H1 (cell line): ENCODE measurements at regions not wholly inside any gene's neighbourhood (a gene's known extent, or its start where the extent isn't known, plus 50 kb on each side); places are given as distances from the start of the nearest gene placed in this dataset.

Source experiments
- CTCF ChIA-PET: fragments of 300-600 bp; sonication (Branson Sonifier 250); formaldehyde crosslinking; loops from one replicate; lab custom pipeline; 2021; ENCODE audit not compliant: partially characterized antibody; lab: Charles Lee
- POLR2A ChIA-PET: fragments of 300-600 bp; sonication (Branson Sonifier 250); formaldehyde crosslinking; loops from one replicate; lab custom pipeline; 2021; ENCODE audit warnings: inconsistent platforms; ENCODE audit not compliant: partially characterized antibody; lab: Charles Lee
- DNase-seq, 2 experiments: peaks; one replicate each; pipeline versions ENCODE4 v3.0.0 to v3.0.0-alpha.2; 2010 to 2022; ENCODE audit warnings: low spot score in 2 of 2, low read depth in 1 of 2, mixed read lengths in 1 of 2
- FAIRE-seq: peaks from 2 replicates; lab custom pipeline; 2011; peaks lifted over from hg19 to GRCh38; lab: Jason Lieb, UNC
- H2AFZ ChIP-seq: 2 replicates; pipeline ENCODE4 v1.8.1; 2012; ENCODE audit warnings: low read length, inconsistent platforms
- H2AK5ac ChIP-seq: 2 replicates; pipeline ENCODE4 v1.6.1; 2013; ENCODE audit warnings: low read depth, low read length
- H2BK120ac ChIP-seq: replicated peaks from 2 replicates; pipeline ENCODE3; 2013; ENCODE audit warnings: low read depth, low read length, inconsistent platforms
- H2BK12ac ChIP-seq: 2 replicates; pipeline ENCODE4 v1.6.1; 2013; ENCODE audit warnings: low read depth, low read length
- H2BK15ac ChIP-seq: 2 replicates; pipeline ENCODE4 v1.6.1; 2013; ENCODE audit warnings: low read length
- H2BK20ac ChIP-seq: 2 replicates; pipeline ENCODE4 v1.6.1; 2013; ENCODE audit warnings: low read length
- H2BK5ac ChIP-seq: 2 replicates; pipeline ENCODE4 v1.6.1; 2013; ENCODE audit warnings: low read depth, low read length
- H3K14ac ChIP-seq: 2 replicates; pipeline ENCODE4 v1.6.1; 2013; ENCODE audit warnings: inconsistent platforms; ENCODE audit not compliant: insufficient read length
- H3K18ac ChIP-seq: 2 replicates; pipeline ENCODE4 v1.6.1; 2013; ENCODE audit warnings: low read length; ENCODE audit errors: extremely low read depth
- H3K23ac ChIP-seq: 2 replicates; pipeline ENCODE4 v1.6.1; 2013; ENCODE audit warnings: inconsistent platforms; ENCODE audit not compliant: insufficient read length
- H3K23me2 ChIP-seq: 2 replicates; pipeline ENCODE4 v1.6.1; 2013; ENCODE audit warnings: low read depth, low read length
- H3K27ac ChIP-seq: 2 replicates; pipeline ENCODE4 v1.6.1; 2011; ENCODE audit warnings: low read depth, low read length, inconsistent platforms
- H3K27me3 ChIP-seq, 4 experiments: replicated peaks in 1 of 4; 1 replicate in 1 of 4; 2 replicates in 3 of 4; pipeline versions ENCODE4 v1.6.1 to v1.8.1; 2011 to 2013; ENCODE audit warnings: low read length in 3 of 4, mild to moderate bottlenecking in 3 of 4, inconsistent platforms in 2 of 4, mixed read lengths in 2 of 4, moderate library complexity in 1 of 4; ENCODE audit not compliant: control insufficient read depth in 3 of 4, insufficient read depth in 3 of 4; ENCODE audit errors: extremely low read depth in 1 of 4
- H3K36me3 ChIP-seq, 4 experiments: 2 replicates each; pipeline versions ENCODE4 v1.6.1 to v1.8.1; 2011 to 2013; ENCODE audit warnings: mild to moderate bottlenecking in 4 of 4, low read length in 3 of 4, moderate library complexity in 2 of 4, control low read depth in 1 of 4, inconsistent platforms in 1 of 4; ENCODE audit not compliant: insufficient read depth in 4 of 4, control insufficient read depth in 2 of 4
- H3K4ac ChIP-seq: replicated peaks from 2 replicates; pipeline ENCODE3; 2013; ENCODE audit warnings: low read length, low read depth, mixed read lengths, inconsistent platforms; ENCODE audit not compliant: insufficient read length
- H3K4me1 ChIP-seq, 4 experiments: replicated peaks in 1 of 4; 1 replicate in 1 of 4; 2 replicates in 3 of 4; pipeline versions ENCODE4 v1.6.1 to v1.8.1; 2011 to 2013; ENCODE audit warnings: low read length in 3 of 4, inconsistent platforms in 2 of 4, mixed read lengths in 1 of 4; ENCODE audit not compliant: insufficient read depth in 4 of 4, control insufficient read depth in 3 of 4
- H3K4me2 ChIP-seq, 2 experiments: 2 replicates each; pipeline versions ENCODE4 v1.6.1 to v1.8.1; 2011 to 2013; ENCODE audit warnings: low read depth in 2 of 2, low read length in 2 of 2, control low read depth in 1 of 2, inconsistent platforms in 1 of 2, mild to moderate bottlenecking in 1 of 2; ENCODE audit not compliant: insufficient read depth in 1 of 2
- H3K4me3 ChIP-seq, 4 experiments: fragments of 200-600, 300-600 bp in 1 of 4; sonication (generic), shearing (Covaris generic), sonication (Bioruptor Twin) in 1 of 4; 2 replicates each; pipeline versions ENCODE4 v1.5.1 to v1.8.1; 2011 to 2016; ENCODE audit warnings: low read length in 4 of 4, low read depth in 3 of 4, control low read depth in 2 of 4, inconsistent platforms in 2 of 4, mild to moderate bottlenecking in 2 of 4, mixed read lengths in 1 of 4, moderate library complexity in 1 of 4; ENCODE audit not compliant: insufficient read depth in 2 of 4; ENCODE audit errors: extremely low read depth in 1 of 4
- H3K56ac ChIP-seq: replicated peaks from 2 replicates; pipeline ENCODE3; 2013; ENCODE audit warnings: low read depth, mild to moderate bottlenecking, mixed read lengths, low read length, inconsistent platforms; ENCODE audit not compliant: insufficient read length
- H3K79me1 ChIP-seq: 2 replicates; pipeline ENCODE4 v1.6.1; 2013; ENCODE audit warnings: low read depth, low read length, control low read depth
- H3K79me2 ChIP-seq, 2 experiments: 2 replicates each; pipeline versions ENCODE4 v1.6.1 to v1.8.1; 2012 to 2013; ENCODE audit warnings: low read length in 2 of 2, mild to moderate bottlenecking in 2 of 2, inconsistent platforms in 1 of 2; ENCODE audit not compliant: insufficient read depth in 2 of 2, control insufficient read depth in 1 of 2
- H3K9ac ChIP-seq, 4 experiments: replicated peaks in 1 of 4; 1 replicate in 1 of 4; 2 replicates in 3 of 4; pipeline versions ENCODE4 v1.6.1 to v1.8.1; 2011 to 2013; ENCODE audit warnings: low read depth in 3 of 4, low read length in 3 of 4, control low read depth in 2 of 4, mild to moderate bottlenecking in 2 of 4, moderate library complexity in 2 of 4, inconsistent platforms in 1 of 4; ENCODE audit errors: extremely low read depth in 1 of 4
- H3K9me3 ChIP-seq, 2 experiments: 2 replicates each; pipeline versions ENCODE4 v1.6.1 to v1.8.1; 2012 to 2013; ENCODE audit warnings: mild to moderate bottlenecking in 2 of 2, moderate library complexity in 2 of 2, control low read depth in 1 of 2, inconsistent platforms in 1 of 2, low read depth in 1 of 2, low read length in 1 of 2, mixed read lengths in 1 of 2; ENCODE audit not compliant: insufficient read depth in 2 of 2
- H4K20me1 ChIP-seq, 2 experiments: replicated peaks in 1 of 2; 2 replicates each; pipeline versions ENCODE3 to v1.8.1; 2011 to 2013; ENCODE audit warnings: inconsistent platforms in 2 of 2, low read length in 2 of 2, mild to moderate bottlenecking in 1 of 2; ENCODE audit not compliant: insufficient read depth in 2 of 2, control insufficient read depth in 1 of 2
- H4K5ac ChIP-seq: 2 replicates; pipeline ENCODE4 v1.6.1; 2013; ENCODE audit warnings: low read length, low read depth, mixed read lengths, inconsistent platforms; ENCODE audit not compliant: insufficient read length
- H4K8ac ChIP-seq: 2 replicates; pipeline ENCODE4 v1.8.0; 2013; ENCODE audit warnings: mild to moderate bottlenecking, moderate library complexity, low read length, inconsistent platforms; ENCODE audit not compliant: insufficient read depth; ENCODE audit errors: extremely low read depth
- H4K91ac ChIP-seq: replicated peaks from 2 replicates; pipeline ENCODE3; 2013; ENCODE audit warnings: low read length, mixed read lengths, inconsistent platforms; ENCODE audit not compliant: insufficient read length
- ASH2L ChIP-seq: fragments of 200-600, 300-600 bp; sonication (generic); IDR thresholded peaks from one replicate; pipeline ENCODE4 v1.7.1; 2017; ENCODE audit warnings: low read length
- CBX8 ChIP-seq: fragments of 300-800, 300-1000 bp; sonication (generic); IDR thresholded peaks from 2 replicates; pipeline ENCODE4 v1.7.1; 2016; ENCODE audit warnings: low read depth, low read length, borderline replicate concordance
- CEBPB ChIP-seq: IDR thresholded peaks from 2 replicates; pipeline ENCODE4 v1.6.1; 2012; ENCODE audit warnings: low read depth, low read length
- CHD2 ChIP-seq: IDR thresholded peaks from 2 replicates; pipeline ENCODE4 v1.6.1; 2012; ENCODE audit warnings: low read length, improper control_type of control experiment
- KDM5A ChIP-seq: fragments of 200-600 bp; IDR thresholded peaks from 2 replicates; pipeline ENCODE4 v1.7.1; 2012; ENCODE audit warnings: mild to moderate bottlenecking, low read length, inconsistent platforms, mixed read lengths
- MAX ChIP-seq: IDR thresholded peaks from 2 replicates; pipeline ENCODE4 v1.6.1; 2012; ENCODE audit warnings: inconsistent platforms
- PHF8 ChIP-seq: fragments of 200-600 bp; sonication (generic); conservative IDR thresholded peaks from 2 replicates; pipeline ENCODE4 v1.7.1; 2012; ENCODE audit warnings: low read depth, mild to moderate bottlenecking, inconsistent platforms, low read length, moderate library complexity
- RAD21 ChIP-seq, 2 experiments: IDR thresholded peaks in 1 of 2; conservative IDR thresholded peaks in 1 of 2; 2 replicates each; pipeline ENCODE4 v1.6.1; 2011; ENCODE audit warnings: low read depth in 2 of 2, low read length in 2 of 2, improper control_type of control experiment in 1 of 2, inconsistent platforms in 1 of 2, mild to moderate bottlenecking in 1 of 2, moderate library complexity in 1 of 2
- RXRA ChIP-seq: IDR thresholded peaks from 2 replicates; pipeline ENCODE4 v1.6.1; 2011; ENCODE audit warnings: low read depth, mild to moderate bottlenecking, low read length, moderate library complexity; ENCODE audit not compliant: insufficient read depth
- SAP30 ChIP-seq: fragments of 300-600 bp; sonication (generic); IDR thresholded peaks from 2 replicates; pipeline ENCODE4 v1.7.1; 2012; ENCODE audit warnings: low read length, moderate library complexity, mild to moderate bottlenecking, inconsistent platforms; ENCODE audit not compliant: insufficient read depth, insufficient replicate concordance
- SP2 ChIP-seq: IDR thresholded peaks from 2 replicates; pipeline ENCODE4 v1.6.1; 2012; ENCODE audit warnings: mild to moderate bottlenecking, low read length, inconsistent platforms
- SRF ChIP-seq: IDR thresholded peaks from 2 replicates; pipeline ENCODE4 v1.6.1; 2011; ENCODE audit warnings: mild to moderate bottlenecking, low read depth, low read length, moderate library complexity
- TAF7 ChIP-seq: optimal IDR thresholded peaks from 2 replicates; pipeline ENCODE3; 2011; ENCODE audit warnings: low read depth, mild to moderate bottlenecking, inconsistent platforms, low read length, moderate library complexity, borderline replicate concordance
- TBP ChIP-seq: IDR thresholded peaks from 2 replicates; pipeline ENCODE4 v1.6.1; 2011; ENCODE audit warnings: low read depth, low read length, improper control_type of control experiment
- TEAD4 ChIP-seq: IDR thresholded peaks from 2 replicates; pipeline ENCODE4 v1.6.1; 2012; ENCODE audit warnings: low read depth, low read length, inconsistent platforms, mixed read lengths
- YY1 ChIP-seq: IDR thresholded peaks from 2 replicates; pipeline ENCODE4 v1.6.1; 2011; ENCODE audit warnings: low read depth, mild to moderate bottlenecking, low read length

GRCh38 chr16:26802965-26803364 lies 263.8 kb upstream of the C16orf82 start:
- Histone ChIP-seq H3K9me3 (no peaks in the 10 kb centered on the region), H3K4me2 (no peak overlapping the region), H2BK5ac (no peak overlapping the region), H3K18ac (no peak overlapping the region), H2BK12ac (no peak overlapping the region), H2BK20ac (no peak overlapping the region), H3K27me3 (no peaks in the 10 kb centered on the region), H2AK5ac (no peak overlapping the region), H4K20me1 (no peaks in the 10 kb centered on the region), H3K56ac (no peak overlapping the region), H3K14ac (no peak overlapping the region), H4K8ac (no peak overlapping the region), H3K79me2 (no peaks in the 10 kb centered on the region), H2BK15ac (no peak overlapping the region), H3K4ac (no peak overlapping the region), H3K23me2 (peaks cover 2% of the 10 kb centered on the region), H2AFZ (no peak overlapping the region), H2BK120ac (no peak overlapping the region), H3K4me1 (no peaks in the 10 kb centered on the region; a peak in 1 of 7 replicates), H3K4me3 (no peak overlapping the region), H4K5ac (no peak overlapping the region), H3K9ac (no peak overlapping the region), H3K23ac (no peak overlapping the region), H4K91ac (no peak overlapping the region), H3K36me3 (no peaks in the 10 kb centered on the region), H3K27ac (no peak overlapping the region), H3K79me1 (0 out of 2 replicates have a peak, but pooled peaks cover 2% of the 10 kb centered on the region)
- DNase-seq (no peak), FAIRE-seq (no peak)
- ChIA-PET CTCF (interaction anchor here (0.6 kb wide), 1 partner anchor 884 kb away, joined by 3 read pairs; no protein-coding TSS in a partner anchor), POLR2A (interaction anchor here (1.1 kb wide), 1 partner anchor 307 kb away, joined by 3 read pairs; no protein-coding TSS in a partner anchor)
- no peak for TF ChIP-seq CBX8
- TF ChIP-seq CHD2 = no peak
- no peak for TF ChIP-seq SP2
- TF ChIP-seq SRF = no peak
- TF ChIP-seq MAX = no peak
- TF ChIP-seq SAP30 = no peak
- no peak for TF ChIP-seq ASH2L
- no peak for TF ChIP-seq RAD21 (IDR thresholded peaks at IDR 0.05 in 1 of 2, conservative IDR thresholded peaks at IDR 0.05 in 1 of 2; ENCODE audit: low read depth in 2 of 2, low read length in 2 of 2)
- no peak for TF ChIP-seq TAF7
- TF ChIP-seq TEAD4 = no peak
- TF ChIP-seq TBP = no peak
- TF ChIP-seq YY1 = no peak
- no peak for TF ChIP-seq KDM5A
- TF ChIP-seq PHF8 = no peak
- no peak for TF ChIP-seq CEBPB
- TF ChIP-seq RXRA = no peak
